CD4-positive, alpha-beta T cell treated with Interleukin-6 at 100 ng/mL for 8 hours (primary cell): ENCODE measurements at regions not wholly inside any gene's neighbourhood (a gene's known extent, or its start where the extent isn't known, plus 50 kb on each side); places are given as distances from the start of the nearest gene placed in this dataset.

Source experiments
- DNase-seq: peaks from one replicate; pipeline ENCODE4 v3.0.0-alpha.2; 2020; ENCODE audit warnings: mixed read lengths, low spot score

GRCh38 chr13:103969520-103970050, 903.4 kb upstream of the SLC10A2 start:
- DNase-seq, result no peak

- DNase-seq, result no peak
Measured at GRCh38 chr13:103965506-103966243, 899.5 kb upstream of the SLC10A2 start.

GRCh38 chr13:103961784-103962183, 895.6 kb upstream of the SLC10A2 start:
- no peak for DNase-seq

GRCh38 chr13:103961129-103961528, 894.9 kb upstream of the SLC10A2 start:
- no peak for DNase-seq

- no peak for DNase-seq
Measured at GRCh38 chr13:103960001-103960400, 893.8 kb upstream of the SLC10A2 start.

GRCh38 chr13:103958691-103959090, 892.5 kb upstream of the SLC10A2 start:
- DNase-seq, result no peak

- no peak for DNase-seq
Measured at GRCh38 chr13:103957939-103958338, 891.7 kb upstream of the SLC10A2 start.

GRCh38 chr13:103953859-103954258, 887.6 kb upstream of the SLC10A2 start:
- no peak for DNase-seq

- no peak for DNase-seq
Measured at GRCh38 chr13:103952183-103952582, 886.0 kb upstream of the SLC10A2 start.

GRCh38 chr13:103948426-103948825, 882.2 kb upstream of the SLC10A2 start:
- DNase-seq, result no peak

GRCh38 chr13:103945836-103946235, 879.6 kb upstream of the SLC10A2 start:
- no peak for DNase-seq

- DNase-seq, result no peak
Measured at GRCh38 chr13:103941506-103942140, 875.4 kb upstream of the SLC10A2 start.

- no peak for DNase-seq
Measured at GRCh38 chr13:103935117-103935516, 868.9 kb upstream of the SLC10A2 start.

GRCh38 chr13:103931885-103932284, 865.7 kb upstream of the SLC10A2 start:
- no peak for DNase-seq

GRCh38 chr13:103931331-103931845, 865.2 kb upstream of the SLC10A2 start:
- no peak for DNase-seq

- DNase-seq, result no peak
Measured at GRCh38 chr13:103926118-103926517, 859.9 kb upstream of the SLC10A2 start.

GRCh38 chr13:103908911-103909310, 842.7 kb upstream of the SLC10A2 start:
- no peak for DNase-seq

GRCh38 chr13:103908274-103908673, 842.1 kb upstream of the SLC10A2 start:
- DNase-seq, result no peak

- no peak for DNase-seq
Measured at GRCh38 chr13:103903790-103904189, 837.6 kb upstream of the SLC10A2 start.

- no peak for DNase-seq
Measured at GRCh38 chr13:103898481-103898880, 832.3 kb upstream of the SLC10A2 start.

GRCh38 chr13:103895835-103896531, 829.8 kb upstream of the SLC10A2 start:
- no peak for DNase-seq

- DNase-seq, result no peak
Measured at GRCh38 chr13:103894626-103895025, 828.4 kb upstream of the SLC10A2 start.
